Nephron (organoid): ENCODE measurements at regions not wholly inside any gene's neighbourhood (a gene's known extent, or its start where the extent isn't known, plus 50 kb on each side); places are given as distances from the start of the nearest gene placed in this dataset.

ENCODE experiments used
- H3K27ac Mint-ChIP-seq, 3 experiments: 2 replicates each; pipeline ENCODE4 v1.8.0; 2020; ENCODE audit warnings: mixed read lengths in 3 of 3, mild to moderate bottlenecking in 2 of 3, moderate library complexity in 1 of 3
- H3K27me3 Mint-ChIP-seq: 2 replicates; pipeline ENCODE4 v1.8.0; 2021; ENCODE audit warnings: low read depth, mild to moderate bottlenecking, moderate library complexity, mixed read lengths
- H3K36me3 Mint-ChIP-seq: 2 replicates; pipeline ENCODE4 v1.8.0; 2020; ENCODE audit warnings: low read depth, mixed read lengths
- H3K4me1 Mint-ChIP-seq: 2 replicates; pipeline ENCODE4 v1.8.0; 2020; ENCODE audit warnings: mixed read lengths
- H3K4me3 Mint-ChIP-seq, 3 experiments: 2 replicates each; pipeline ENCODE4 v1.8.0; 2020; ENCODE audit warnings: mild to moderate bottlenecking in 3 of 3, mixed read lengths in 3 of 3, moderate library complexity in 2 of 3
- H3K9me3 Mint-ChIP-seq: 2 replicates; pipeline ENCODE4 v1.8.0; 2020; ENCODE audit warnings: mixed read lengths
- CTCF ChIP-seq, 3 experiments: fragments of 200-600 bp; sonication (generic); IDR thresholded peaks; one replicate each; pipeline ENCODE4 v1.5.0; 2021; ENCODE audit warnings: antibody characterized with exemption in 3 of 3; ENCODE audit not compliant: unreplicated experiment in 3 of 3

- Mint-ChIP-seq H3K27me3 (no peaks in the 10 kb centered on the region), H3K27ac (no peak overlapping the region), H3K4me3 (no peak overlapping the region), H3K36me3 (no peaks in the 10 kb centered on the region), H3K4me1 (peaks cover 4% of the 10 kb centered on the region), H3K9me3 (no peaks in the 10 kb centered on the region)
- TF ChIP-seq CTCF (IDR thresholded peaks at IDR 0.05; ENCODE audit: unreplicated experiment in 3 of 3), result no peak
Observed at GRCh38 chr14:86217523-86217922, 687.6 kb downstream of the FLRT2 start.

GRCh38 chr14:86203843-86204242 lies 673.9 kb downstream of the FLRT2 start:
- Mint-ChIP-seq H3K36me3 (peaks cover 8% of the 10 kb centered on the region), H3K4me3 (no peak overlapping the region), H3K27me3 (no peaks in the 10 kb centered on the region), H3K4me1 (peaks cover 39% of the 10 kb centered on the region), H3K9me3 (peaks cover 32% of the 10 kb centered on the region), H3K27ac (peak overlapping the region; percentile 69 to 91 (median 71))
- TF ChIP-seq CTCF (IDR thresholded peaks at IDR 0.05; ENCODE audit: unreplicated experiment in 3 of 3), result no peak

- Mint-ChIP-seq H3K36me3 (peaks cover 8% of the 10 kb centered on the region), H3K9me3 (peaks cover 32% of the 10 kb centered on the region), H3K27me3 (no peaks in the 10 kb centered on the region), H3K27ac (peak overlapping the region; percentile 81 to 90 (median 90)), H3K4me3 (peak overlapping the region in 2 of 3 experiments; percentile 4 to 10), H3K4me1 (peaks cover 9% of the 10 kb centered on the region)
- no peak for TF ChIP-seq CTCF (IDR thresholded peaks at IDR 0.05; ENCODE audit: unreplicated experiment in 3 of 3)
Observed at GRCh38 chr14:86196471-86196870, 666.5 kb downstream of the FLRT2 start.

GRCh38 chr14:86193756-86194155 lies 663.8 kb downstream of the FLRT2 start:
- Mint-ChIP-seq H3K36me3 (no peaks in the 10 kb centered on the region), H3K9me3 (peaks cover 14% of the 10 kb centered on the region), H3K27me3 (no peaks in the 10 kb centered on the region), H3K4me1 (peaks cover 9% of the 10 kb centered on the region), H3K4me3 (no peak overlapping the region), H3K27ac (no peak overlapping the region)
- no peak for TF ChIP-seq CTCF (IDR thresholded peaks at IDR 0.05; ENCODE audit: unreplicated experiment in 3 of 3)

- Mint-ChIP-seq H3K4me3 (no peak overlapping the region), H3K4me1 (peaks cover 2% of the 10 kb centered on the region), H3K27me3 (no peaks in the 10 kb centered on the region), H3K36me3 (no peaks in the 10 kb centered on the region), H3K27ac (no peak overlapping the region), H3K9me3 (no peaks in the 10 kb centered on the region)
- no peak for TF ChIP-seq CTCF (IDR thresholded peaks at IDR 0.05; ENCODE audit: unreplicated experiment in 3 of 3)
Observed at GRCh38 chr14:86179980-86180379, 650.0 kb downstream of the FLRT2 start.

- Mint-ChIP-seq H3K27ac (no peak overlapping the region), H3K36me3 (no peaks in the 10 kb centered on the region), H3K4me1 (no peaks in the 10 kb centered on the region), H3K9me3 (peaks cover 7% of the 10 kb centered on the region), H3K27me3 (no peaks in the 10 kb centered on the region), H3K4me3 (no peak overlapping the region)
- no peak for TF ChIP-seq CTCF (IDR thresholded peaks at IDR 0.05; ENCODE audit: unreplicated experiment in 3 of 3)
Observed at GRCh38 chr14:86168371-86168770, 638.4 kb downstream of the FLRT2 start.
